SK-N-SH (cell line): ENCODE measurements at regions not wholly inside any gene's neighbourhood (a gene's known extent, or its start where the extent isn't known, plus 50 kb on each side); places are given as distances from the start of the nearest gene placed in this dataset.

Experiments
- CHD2 ChIP-seq: fragments of 150-350 bp; IDR thresholded peaks from 2 replicates; pipeline ENCODE4 v1.6.1; 2018; ENCODE audit warnings: low read length; ENCODE audit not compliant: partially characterized antibody
- CTCF ChIP-seq: fragments of 200-600 bp; sonication (generic); IDR thresholded peaks from 2 replicates; pipeline ENCODE4 v1.6.1; 2017; ENCODE audit warnings: antibody characterized with exemption, mild to moderate bottlenecking, moderate library complexity
- EP300 ChIP-seq, 2 experiments: IDR thresholded peaks; 2 replicates each; pipeline versions ENCODE4 v1.4.0 to v1.6.1; 2012; ENCODE audit warnings: borderline replicate concordance in 1 of 2, low read depth in 1 of 2, low read length in 1 of 2
- FOXJ3 ChIP-seq: sonication (generic); formaldehyde crosslinking; IDR thresholded peaks from 2 replicates; pipeline ENCODE4 v1.5.1; 2020; ENCODE audit warnings: mild to moderate bottlenecking, missing genetic modification reagents
- POLR2AphosphoS5 ChIP-seq: IDR thresholded peaks from 2 replicates; pipeline ENCODE4 v1.6.1; 2012; ENCODE audit warnings: low read depth, low read length
- SIN3A ChIP-seq: IDR thresholded peaks from 2 replicates; pipeline ENCODE4 v1.6.1; 2012; ENCODE audit warnings: low read depth, mild to moderate bottlenecking, low read length, moderate library complexity, borderline replicate concordance
- SMC3 ChIP-seq: IDR thresholded peaks from 2 replicates; pipeline ENCODE4 v1.6.1; 2012; ENCODE audit warnings: low read depth, low read length, improper control_type of control experiment
- TAF1 ChIP-seq: IDR thresholded peaks from 2 replicates; pipeline ENCODE4 v1.6.1; 2012; ENCODE audit warnings: low read depth, mild to moderate bottlenecking, low read length, moderate library complexity, borderline replicate concordance
- USF1 ChIP-seq: IDR thresholded peaks from 2 replicates; pipeline ENCODE4 v1.4.0; 2012; ENCODE audit warnings: low read depth, borderline replicate concordance

- TF ChIP-seq CTCF: no peak
- TF ChIP-seq FOXJ3 (CRISPR knock-in tag): no peak
- no peak for TF ChIP-seq POLR2AphosphoS5
- TF ChIP-seq SIN3A: no peak
- no peak for TF ChIP-seq SMC3
- no peak for TF ChIP-seq EP300 (IDR thresholded peaks at IDR 0.05; ENCODE audit: borderline replicate concordance in 1 of 2, low read depth in 1 of 2, low read length in 1 of 2)
- TF ChIP-seq TAF1: no peak
- TF ChIP-seq USF1: no peak
- TF ChIP-seq CHD2: no peak
Observed at GRCh38 chr12:28711421-28711820, 437.7 kb upstream of the FAR2 start.
